NCI-H2029 (cell line): ENCODE measurements at regions not wholly inside any gene's neighbourhood (a gene's known extent, or its start where the extent isn't known, plus 50 kb on each side); places are given as distances from the start of the nearest gene placed in this dataset.
A peak's percentile ranks its signal among the peaks of the same experiment; 100 is the strongest.
"Not testable (repeated sequence)": the region's sequence is repeated elsewhere in the genome, so short reads cannot be mapped to it uniquely, and the experiment has no call there.

Experiments used
- DNase-seq: peaks from one replicate; lab custom pipeline; 2025; lab: John Stamatoyannopoulos, UW

DNA sequence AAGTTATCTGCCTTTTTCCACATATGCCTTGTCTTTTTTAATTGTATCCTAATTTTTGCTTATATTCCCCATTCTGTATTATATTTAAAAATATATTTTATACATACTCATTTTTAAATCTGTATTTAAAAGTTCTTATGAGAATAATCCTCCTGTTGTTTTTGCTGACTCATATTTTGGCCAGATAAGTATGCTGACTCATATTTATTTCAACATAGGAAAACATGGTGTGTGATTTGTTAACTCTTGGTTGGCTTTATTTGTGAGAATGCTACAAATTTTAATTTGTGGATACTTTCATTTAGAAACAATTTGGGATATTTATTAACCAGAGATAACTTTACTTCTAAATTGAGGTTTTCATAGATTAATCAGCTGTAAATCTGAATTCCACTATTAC, 587.7 kb downstream of the CPS1 start:
- no peak for DNase-seq

DNA sequence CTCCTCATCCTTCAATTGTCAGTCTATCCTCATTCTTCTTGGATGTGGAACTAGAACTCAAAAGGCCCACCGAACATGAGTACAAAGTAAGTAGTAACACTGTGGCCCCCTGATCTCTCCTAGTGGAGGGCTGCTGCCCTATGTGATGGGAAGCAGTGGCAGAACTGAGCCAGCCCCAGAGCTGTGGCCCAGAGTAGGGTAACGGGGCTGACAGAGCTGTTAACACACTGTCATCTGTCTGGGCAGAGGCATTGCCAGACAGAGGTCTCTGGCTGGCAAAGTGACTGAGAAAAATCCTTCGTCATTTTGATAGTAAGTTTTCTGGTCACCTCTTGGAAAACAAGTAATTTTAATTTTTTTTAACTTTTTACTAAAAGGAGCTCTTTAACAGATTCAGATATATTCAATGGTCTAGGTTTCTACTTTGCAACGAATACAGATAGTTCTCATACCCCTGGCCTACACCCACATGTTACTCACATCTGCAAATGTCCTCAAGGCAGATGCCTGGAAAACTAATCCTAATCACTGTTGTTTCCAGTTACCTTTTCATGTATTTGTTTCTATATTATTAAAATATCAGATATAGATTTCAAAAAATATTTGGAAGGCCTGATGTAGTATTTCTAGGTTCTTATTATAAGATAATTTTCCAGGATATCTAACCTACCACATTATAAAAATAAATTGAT, 588.7 kb downstream of the CPS1 start:
- DNase-seq, result no peak

DNA sequence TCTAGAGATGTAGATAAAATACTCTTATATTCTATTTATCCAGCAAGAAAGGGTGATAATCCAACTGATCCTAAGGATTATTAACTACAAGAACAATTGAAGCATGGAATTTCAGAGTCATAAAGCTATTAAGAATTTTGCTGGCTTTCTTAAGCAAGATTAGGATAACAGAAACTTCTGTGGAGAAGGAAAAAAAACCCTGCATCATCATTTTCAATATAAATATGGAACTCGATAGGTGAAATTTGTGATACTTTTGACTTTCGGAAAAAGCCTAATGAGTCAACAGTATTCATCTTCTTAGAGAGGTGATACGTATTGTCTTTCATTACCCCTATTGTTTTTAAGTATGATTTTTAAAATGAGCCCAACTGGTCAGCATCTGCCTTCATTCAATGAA, 593.3 kb downstream of the CPS1 start:
- DNase-seq, result no peak

DNA sequence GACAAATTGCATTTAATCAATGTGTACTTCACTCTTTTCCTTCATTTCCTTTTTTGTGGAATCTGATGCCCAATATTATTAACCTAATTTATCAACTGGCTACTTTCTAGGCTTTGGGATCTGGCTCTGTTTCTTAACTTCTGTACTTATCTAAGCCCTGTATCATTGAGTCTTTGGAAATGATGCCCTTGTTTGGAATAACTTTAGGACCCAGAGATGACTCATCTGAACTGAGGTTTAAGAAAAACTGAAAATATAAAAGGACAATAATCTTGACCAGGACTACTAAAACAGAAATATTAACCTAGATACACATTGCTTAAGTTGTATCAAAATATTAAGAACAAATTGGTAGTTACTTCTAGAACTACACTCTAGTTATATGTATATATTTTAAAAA, 600.8 kb downstream of the CPS1 start:
- no peak for DNase-seq

DNA sequence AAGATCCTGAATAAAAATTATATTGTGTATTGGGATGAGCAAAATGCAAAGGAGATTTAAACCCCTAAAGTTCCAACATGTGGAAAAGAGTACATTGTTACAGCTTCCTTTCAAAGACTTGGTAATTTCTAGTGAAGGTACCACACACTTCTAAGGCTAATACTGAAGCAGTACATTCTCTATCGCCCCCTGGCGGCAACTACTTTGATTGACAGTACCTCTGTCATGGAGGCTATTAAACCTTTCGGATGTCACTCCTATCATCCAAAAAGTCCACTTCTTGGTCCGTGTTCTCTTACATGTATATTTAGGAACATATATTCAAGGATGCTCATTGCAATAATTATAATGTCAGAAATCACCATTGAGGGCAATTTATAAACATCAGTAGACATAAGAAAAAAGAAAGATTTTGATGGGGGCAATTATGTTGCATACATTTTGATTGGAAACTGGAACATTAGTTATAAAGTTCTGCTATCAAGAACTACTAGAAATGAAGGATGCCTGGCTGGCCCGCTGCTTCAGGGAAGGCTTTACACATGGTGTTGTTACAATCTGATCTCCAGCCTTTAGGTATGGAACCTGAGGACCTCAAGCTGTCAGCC, 601.6 kb downstream of the CPS1 start:
- peak; percentile 61 for DNase-seq

DNA sequence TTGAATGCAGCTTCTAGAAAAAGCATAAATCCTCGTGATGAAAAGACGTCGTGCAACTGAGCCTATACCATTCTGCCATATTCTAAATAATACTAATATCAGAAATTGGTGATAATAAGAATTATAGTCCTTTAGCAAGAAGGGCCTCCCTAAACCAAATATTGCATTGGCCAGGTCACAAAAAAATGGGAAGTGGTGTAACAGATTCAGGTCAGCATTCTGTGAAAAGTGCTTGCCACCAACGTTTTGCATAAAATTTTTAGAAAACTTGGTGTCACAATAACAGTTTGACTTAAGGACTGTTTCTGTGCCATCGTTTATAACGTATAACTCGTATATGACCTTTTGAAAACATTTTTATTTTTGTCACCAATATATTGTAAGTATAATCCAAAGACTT, 603.6 kb downstream of the CPS1 start:
- no peak for DNase-seq

DNA sequence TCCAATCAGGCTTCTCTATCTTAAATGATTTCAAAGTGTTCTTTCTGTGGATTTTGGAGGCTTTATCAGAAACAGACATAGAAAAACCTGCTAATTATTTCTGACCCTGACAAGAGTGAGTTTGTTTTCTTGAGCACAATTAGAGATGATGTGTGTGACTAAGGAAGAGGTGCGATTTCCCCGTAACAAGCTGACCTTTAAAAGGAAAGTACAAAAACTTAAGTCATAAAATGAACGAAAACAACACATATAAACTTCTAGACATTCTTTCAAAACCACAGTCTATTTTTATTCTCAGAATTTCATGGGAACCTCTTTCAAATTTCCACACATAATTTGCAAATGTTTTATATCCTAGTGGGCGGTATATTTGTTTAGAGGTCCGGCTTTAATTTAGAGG, 604.8 kb downstream of the CPS1 start:
- no peak for DNase-seq

DNA sequence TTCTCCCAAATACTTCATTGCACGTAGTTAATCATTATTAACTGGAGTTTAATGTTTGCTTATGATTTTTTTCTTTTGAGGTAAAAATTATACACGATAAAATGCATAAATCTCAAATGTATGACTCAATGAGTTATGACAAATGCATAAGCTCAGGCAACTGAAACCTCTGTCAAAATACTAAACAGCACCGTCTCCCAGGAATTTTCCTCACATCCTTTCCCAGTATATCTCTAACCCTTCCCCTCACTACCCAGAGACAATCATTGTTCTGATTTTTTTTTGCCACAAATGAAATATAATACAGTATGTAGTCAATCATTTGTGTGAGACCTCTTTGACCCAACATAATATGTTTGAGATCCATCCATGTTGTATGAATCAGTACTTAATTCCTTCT, 606.5 kb downstream of the CPS1 start:
- DNase-seq, result no peak

DNA sequence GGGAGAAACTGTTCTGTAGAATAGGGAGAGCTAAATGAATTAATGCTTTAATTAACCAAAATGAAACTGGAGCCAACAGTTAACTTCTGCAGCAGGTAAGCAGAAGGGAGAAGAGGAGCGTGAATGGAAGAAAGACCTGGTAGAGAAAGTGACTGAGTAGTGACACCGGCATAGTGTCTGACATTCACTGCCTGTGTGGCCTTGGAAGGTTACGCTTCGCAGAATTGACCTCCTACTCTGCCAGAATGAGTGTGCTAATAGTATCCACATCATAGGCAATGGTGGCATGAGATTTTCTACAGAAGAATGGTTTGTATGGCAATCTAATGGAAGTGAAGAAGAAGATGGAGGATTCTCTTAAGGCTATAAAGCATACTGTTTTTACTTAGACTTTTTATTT, 614.4 kb downstream of the CPS1 start:
- DNase-seq, result no peak

DNA sequence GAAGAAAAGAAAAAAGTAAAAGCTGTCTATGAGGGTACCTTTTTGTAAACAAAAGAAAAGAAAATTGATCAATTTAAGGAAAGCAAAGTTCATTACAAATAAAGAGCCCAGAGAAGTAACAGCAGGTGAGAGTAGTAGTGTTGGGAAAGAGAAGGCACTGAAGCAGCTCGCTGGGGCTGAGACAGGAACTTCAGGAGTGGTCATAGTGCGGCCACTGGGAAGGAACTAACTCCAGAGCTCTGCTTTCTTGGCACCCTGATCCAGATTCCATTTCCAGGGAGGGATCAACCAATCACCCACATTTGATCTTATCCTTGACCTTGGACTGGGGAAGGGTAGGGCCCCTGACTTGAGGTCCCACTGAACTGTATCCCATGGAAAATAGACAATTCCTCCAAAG, 617.6 kb downstream of the CPS1 start:
- DNase-seq, result no peak

DNA sequence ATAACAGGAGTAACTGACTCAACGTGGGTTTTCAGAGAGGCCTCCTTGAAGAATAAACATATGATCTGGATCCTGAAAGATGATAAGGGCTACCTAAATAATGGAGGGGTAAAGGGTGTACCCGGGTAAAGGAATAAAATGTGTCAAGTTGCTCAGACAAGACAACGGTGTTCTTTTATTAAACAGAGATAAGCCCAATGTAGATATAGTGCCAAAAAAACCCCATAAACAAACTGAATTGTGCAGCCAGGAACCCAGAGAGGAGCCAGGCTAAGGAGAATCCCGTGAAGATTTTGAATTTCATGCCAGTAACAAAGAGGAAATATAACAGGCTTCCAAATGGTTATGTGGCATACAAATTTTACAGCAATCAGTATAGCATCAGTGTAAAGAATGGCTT, 618.2 kb downstream of the CPS1 start:
- no peak for DNase-seq

DNA sequence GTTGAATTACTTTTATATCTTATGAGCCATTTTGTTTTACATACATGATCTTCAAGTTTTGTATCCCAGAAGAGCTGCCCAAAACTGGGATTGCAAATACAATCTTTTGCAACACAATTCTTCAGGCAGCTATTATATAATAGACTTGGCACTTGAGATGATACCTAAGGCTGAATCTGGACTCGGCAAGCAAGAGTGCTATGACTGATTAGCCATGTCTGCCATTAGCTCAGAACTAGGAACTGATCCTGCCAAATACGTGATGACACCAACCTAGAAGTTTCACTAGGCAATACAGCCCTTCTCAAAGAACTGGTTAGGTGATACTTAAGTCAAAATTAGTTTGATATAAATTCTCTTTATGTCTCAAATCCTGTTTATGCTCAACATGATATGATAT, 619.6 kb downstream of the CPS1 start:
- DNase-seq, result no peak

DNA sequence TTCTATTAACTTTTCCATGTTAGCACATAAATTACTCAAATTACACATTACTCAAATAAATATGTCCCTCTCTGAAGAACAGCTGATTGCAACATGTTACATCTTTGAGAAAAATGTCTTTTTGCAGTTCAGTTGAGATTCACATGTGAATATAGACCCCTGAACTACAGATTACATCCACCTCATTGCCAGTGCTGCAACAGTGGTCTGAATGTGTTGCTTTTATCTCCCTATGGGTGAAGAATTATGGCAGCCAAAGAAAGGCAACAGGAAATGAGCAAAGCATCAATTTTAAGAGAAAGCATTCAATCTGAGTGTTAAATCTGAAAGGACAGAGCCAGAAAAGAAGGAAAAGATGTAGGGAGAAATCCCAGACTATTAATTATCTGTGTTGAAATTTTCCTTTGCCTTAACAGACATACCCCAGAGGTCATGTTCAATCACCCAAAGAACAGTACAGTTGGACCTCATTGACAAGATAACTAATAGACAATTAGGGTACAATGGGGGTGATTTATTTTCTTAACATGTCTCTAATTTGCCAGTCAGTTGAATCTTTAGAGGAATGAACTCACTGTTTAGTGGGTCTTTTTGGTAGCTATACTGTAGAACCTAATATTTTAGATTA, 620.2 kb downstream of the CPS1 start:
- no peak for DNase-seq

DNA sequence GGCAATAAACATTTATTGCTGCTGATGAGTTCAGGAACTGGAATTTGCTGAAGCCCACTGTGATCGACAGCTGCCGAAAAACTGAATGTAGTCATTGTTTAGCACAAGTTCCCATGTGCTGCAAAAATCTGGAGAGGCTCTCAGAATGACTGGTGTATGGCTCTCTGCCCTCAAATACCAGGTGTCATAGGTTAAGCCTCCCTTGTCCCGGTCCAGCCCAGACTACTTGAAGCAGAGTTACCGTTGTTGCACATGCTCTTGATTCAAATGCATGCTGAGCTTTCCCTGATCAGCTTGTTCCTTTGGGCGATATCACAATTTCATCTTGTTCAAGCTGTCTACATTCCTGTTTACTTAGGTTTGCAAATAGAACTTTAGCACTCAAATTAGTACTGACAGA, 625.2 kb downstream of the CPS1 start:
- no peak for DNase-seq

DNA sequence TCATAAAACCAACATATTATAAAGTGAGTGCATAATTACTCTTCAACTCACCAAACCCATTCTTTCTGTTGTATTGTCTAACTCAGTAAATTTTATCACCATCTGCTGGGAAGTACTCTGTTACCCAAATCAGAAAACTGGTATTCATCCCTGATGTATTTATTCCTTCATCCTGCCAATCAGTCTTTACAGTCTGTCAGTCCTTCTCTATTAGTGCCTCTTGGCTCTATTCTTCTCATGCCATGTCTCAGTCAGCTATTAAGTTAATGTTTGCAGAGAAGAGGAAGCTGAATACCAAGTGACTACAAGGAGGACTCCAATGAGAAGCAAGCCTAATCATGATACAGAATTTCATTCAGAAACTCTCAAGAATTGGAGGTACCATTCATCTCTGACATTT, 631.2 kb downstream of the CPS1 start:
- no peak for DNase-seq

DNA sequence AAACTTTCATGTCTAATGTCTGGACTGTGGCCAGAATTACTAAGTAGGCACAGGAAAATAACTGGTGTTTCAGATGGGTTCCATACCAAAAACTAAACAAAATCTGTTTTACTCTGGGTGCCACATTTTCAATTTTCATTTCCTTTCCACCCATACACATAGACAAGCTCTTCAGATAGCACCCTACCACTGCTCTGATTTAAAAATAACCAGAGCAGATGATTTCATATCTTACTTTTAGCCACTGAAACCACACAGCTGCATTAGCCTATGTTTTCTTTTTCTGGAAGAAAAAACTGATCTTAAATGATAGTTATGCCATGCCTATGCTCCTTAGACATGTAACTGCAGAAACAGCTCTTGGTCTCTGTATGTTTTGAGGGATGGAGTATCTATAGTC, 647.6 kb downstream of the CPS1 start:
- no peak for DNase-seq

DNA sequence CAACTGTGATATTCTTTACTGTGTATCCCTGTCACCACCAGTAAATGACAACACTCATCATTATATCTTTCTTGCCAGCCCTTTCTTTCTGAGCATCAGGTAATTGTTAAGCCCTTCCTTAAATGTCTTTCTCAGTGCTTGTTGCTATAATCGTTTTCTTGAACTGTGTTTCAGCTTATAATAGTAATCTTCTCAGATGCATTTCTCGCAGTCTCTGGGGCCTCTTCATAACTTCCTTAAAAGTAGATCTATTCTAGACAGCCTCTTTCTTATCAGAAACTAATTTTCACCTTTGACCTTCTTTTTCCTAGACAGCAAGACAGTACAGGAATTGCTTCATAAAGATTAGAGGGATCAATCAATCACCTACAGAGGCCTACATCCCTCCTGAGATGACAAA, 648.1 kb downstream of the CPS1 start:
- DNase-seq, result no peak

DNA sequence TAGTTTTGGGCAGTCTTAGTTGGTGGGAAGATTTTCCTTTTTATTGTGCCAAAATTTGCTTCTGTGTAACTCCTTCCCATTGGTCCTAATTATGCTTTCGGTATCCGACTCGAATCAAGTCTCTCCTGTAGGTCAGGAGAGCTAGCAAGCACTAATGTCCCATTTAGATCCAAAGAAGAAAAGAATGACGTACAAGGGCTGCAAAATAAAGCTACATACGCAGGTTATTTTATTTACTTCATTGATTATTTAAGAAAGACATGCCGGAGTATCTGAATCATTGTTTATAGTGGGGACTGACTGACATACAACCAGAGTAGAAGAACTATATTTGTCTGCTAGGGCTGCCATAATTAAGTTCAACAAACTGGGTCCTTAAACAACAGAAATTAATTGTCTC, 648.5 kb downstream of the CPS1 start:
- no peak for DNase-seq

DNA sequence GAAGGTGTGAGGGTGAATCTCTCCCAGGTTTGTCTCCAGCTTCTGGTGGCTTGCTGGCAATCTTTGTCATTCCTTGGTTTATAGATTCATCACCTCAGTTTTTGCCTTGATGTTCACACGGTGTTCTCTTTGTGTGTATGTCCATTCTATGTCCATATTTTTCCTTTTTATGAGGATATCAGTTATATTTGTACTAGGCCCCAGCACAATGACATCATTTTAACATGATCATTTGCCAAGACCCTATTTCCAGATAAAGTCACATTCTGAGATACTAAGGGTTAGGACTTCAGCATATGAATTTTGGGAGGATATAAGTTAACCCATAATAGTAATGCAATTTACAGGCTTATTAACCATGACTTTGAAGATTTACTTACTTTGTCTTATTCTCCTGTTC, 649.0 kb downstream of the CPS1 start:
- DNase-seq, result no peak

DNA sequence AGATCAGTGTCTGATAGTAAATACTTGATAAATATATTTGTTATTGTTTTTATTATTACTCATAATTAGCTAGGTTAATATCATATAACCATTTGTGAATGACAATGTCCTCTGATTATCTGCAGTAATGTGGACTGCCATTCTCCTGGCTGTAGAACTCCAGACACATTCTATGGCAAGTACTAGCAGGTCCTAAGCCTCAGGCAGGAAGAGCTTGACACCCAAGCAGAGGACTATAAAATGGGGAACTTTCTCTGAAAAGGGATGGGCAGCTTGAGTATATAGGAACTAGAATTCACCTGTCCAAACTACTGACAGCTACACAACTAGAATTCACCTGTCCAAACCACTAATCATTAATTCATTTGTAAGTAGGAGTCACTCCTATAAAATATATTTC, 649.4 kb downstream of the CPS1 start:
- no peak for DNase-seq

DNA sequence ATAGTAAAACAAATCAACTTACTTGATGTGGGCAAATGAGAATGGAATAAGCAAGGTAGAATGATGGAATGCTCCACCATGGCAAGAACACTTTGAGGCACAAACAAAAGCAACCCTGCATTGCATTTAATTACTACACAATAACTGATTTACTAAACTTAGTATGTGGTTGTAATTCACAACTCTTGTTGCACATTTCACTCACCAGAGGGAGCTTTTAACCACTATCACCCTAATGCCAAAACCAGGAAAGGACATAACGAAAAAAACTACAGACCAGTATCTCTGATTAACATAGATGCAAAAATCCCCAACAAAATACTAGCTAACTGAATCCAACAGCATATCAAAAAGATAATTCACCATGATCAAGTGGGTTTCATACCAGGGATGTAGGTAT, 659.8 kb downstream of the CPS1 start:
- DNase-seq, result no peak

DNA sequence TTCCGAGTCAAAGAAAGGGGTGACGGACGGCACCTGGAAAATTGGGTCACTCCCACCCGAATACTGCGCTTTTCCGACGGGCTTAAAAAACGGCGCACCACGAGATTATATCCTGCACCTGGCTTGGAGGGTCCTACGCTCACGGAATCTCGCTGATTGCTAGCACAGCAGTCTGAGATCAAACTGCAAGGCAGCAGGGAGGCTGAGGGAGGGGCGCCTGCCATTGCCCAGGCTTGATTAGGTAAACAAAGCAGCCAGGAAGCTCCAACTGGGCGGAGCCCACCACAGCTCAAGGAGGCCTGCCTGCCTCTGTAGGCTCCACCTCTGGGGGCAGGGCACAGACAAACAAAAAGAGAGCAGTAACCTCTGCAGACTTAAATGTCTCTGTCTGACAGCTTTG, 663.1 kb downstream of the CPS1 start:
- DNase-seq, result not testable (repeated sequence)

DNA sequence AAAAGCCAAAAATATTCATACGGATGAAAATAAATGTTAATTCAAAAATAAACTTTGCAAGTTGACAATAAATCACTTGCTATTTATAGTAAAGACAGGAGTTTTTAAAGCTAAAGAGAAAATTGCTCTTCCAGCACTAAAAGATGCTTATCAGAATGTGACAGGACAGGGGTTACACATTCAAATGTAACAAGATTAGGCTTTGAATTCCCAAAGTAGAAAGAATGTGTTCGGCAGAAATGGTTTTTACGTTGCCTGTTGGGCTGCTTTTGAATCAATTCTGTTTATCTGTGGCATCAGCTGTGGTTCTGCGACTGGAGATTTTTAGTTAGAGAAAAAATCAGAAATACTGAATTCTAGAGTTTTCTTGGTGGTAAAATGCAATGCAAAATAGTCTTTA, 669.4 kb downstream of the CPS1 start:
- DNase-seq, result no peak

DNA sequence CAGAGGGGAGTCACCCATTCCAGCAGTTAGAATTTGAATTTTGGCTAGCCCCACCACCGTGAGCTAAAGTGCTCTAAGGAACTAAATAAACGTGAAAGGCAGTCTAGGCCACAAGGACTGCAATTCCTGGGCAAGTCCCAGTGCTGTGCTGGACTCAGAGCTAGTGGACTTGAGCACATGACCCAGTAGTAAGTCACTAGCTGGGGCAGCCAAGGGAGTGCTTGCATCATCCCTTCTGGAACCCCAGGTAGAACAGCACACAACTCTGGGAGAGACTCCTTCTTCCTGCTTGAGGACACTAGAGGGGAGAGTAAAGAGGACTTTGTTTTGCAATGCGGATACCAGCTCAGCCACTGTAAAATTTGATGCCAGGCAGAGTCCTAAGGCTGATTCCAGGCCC, 672.2 kb downstream of the CPS1 start:
- no peak for DNase-seq
